ENCODE measurements at regions not wholly inside any gene's neighbourhood (a gene's known extent, or its start where the extent isn't known, plus 50 kb on each side); places are given as distances from the start of the nearest gene placed in this dataset.
"Not testable (repeated sequence)": the region's sequence is repeated elsewhere in the genome, so short reads cannot be mapped to it uniquely, and the experiment has no call there.

DNA sequence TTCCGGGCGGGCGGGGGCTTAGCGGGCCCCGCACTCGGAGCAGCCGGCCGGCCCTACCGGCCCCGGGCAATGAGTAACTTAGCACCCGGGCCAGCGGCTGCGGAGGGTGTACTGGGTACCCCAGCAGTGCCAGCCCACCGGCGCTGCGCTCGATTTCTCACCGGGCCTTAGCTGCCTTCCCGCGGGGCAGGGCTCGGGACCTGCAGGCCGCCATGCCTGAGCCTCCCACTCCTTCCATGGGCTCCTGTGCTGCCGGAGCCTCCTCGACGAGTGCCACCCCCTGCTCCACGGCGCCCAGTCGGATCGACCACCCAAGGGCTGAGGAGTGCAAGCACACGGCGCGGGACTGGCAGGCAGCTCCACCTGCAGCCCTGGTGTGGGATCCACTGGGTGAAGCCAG lies 427.1 kb downstream of the NAF1 start:
- not testable (repeated sequence) for TF ChIP-seq CTCF, POLR2A (IDR thresholded peaks at IDR 0.05)
